Cardiac septum (tissue), 1 donor: ENCODE measurements at regions not wholly inside any gene's neighbourhood (a gene's known extent, or its start where the extent isn't known, plus 50 kb on each side); places are given as distances from the start of the nearest gene placed in this dataset.
A peak's percentile ranks its signal among the peaks of the same experiment; 100 is the strongest.

Source experiments
- DNase-seq: peaks from one replicate; pipeline ENCODE4 v3.0.0-alpha.2; 2020; ENCODE audit warnings: low spot score
- intact Hi-C: fragments of 100-400 bp; cut with DNase I; formaldehyde crosslinking; loops from one replicate; pipeline ENCODE4 v1.14.0; 2022
- donor health status: DM: no; HTN: no; CAD: no.

DNA sequence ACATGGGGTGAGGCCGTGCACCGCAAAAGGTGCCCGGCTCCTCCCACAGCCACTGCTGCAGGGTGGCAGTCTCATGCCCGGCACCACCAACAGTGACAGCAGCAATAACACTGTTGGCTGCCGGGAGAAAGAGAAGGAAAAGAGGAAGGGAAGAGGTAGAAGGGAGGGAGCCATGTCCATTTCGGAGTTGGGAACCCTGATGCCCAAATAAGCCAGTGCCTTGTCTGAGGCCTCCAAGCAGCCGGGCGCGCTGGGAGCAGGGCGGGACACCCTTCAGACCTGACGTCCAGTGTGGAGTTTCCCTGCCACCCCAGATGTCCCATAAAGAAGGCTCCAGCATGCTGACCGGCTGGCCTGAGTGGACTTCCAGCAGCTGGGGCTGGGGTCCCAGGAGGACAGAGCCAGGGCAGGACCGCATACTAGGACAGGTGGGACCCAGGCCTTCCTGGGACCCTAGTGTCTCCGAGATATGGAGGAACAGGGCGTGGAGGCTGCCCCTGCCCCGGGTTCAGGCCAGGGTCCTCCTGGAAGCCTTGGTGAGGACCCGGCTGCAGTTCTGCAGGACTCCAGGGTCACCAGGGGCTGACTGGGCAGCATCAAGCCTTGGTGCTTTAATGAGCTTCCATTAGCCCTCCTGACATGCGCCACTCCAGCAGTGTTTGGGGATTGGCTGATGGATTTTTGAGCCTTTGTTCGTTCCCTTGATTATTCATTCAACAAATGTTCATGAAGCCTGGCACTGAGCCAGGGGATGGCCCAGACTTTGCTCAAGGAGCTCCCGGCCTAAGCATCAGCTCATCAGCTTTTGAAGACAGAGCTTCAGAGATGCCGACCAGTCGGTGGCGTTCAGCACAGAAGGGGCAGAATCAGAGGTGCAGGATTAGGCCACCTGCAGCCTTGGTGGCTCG lies 223.6 kb upstream of the CIBAR2 start:
- intact Hi-C loops, result no loop called here
- no peak for DNase-seq

GRCh38 chr16:85337910-85338637 lies 225.8 kb upstream of the CIBAR2 start:
- intact Hi-C loops, result no loop called here
- DNase-seq, result no peak

GRCh38 chr16:85338638-85338982 lies 226.3 kb upstream of the CIBAR2 start:
- no peak for DNase-seq

GRCh38 chr16:85338989-85339685 lies 226.9 kb upstream of the CIBAR2 start:
- intact Hi-C loops, result no loop called here
- DNase-seq, result no peak

More at GRCh38 chr16:85338638-85338982, 226.3 kb upstream of the CIBAR2 start:
- intact Hi-C loops, result no loop called here

- no peak for DNase-seq
- intact Hi-C loops, result no loop called here
Measured at GRCh38 chr16:85341972-85342695, 229.9 kb upstream of the CIBAR2 start.

DNA sequence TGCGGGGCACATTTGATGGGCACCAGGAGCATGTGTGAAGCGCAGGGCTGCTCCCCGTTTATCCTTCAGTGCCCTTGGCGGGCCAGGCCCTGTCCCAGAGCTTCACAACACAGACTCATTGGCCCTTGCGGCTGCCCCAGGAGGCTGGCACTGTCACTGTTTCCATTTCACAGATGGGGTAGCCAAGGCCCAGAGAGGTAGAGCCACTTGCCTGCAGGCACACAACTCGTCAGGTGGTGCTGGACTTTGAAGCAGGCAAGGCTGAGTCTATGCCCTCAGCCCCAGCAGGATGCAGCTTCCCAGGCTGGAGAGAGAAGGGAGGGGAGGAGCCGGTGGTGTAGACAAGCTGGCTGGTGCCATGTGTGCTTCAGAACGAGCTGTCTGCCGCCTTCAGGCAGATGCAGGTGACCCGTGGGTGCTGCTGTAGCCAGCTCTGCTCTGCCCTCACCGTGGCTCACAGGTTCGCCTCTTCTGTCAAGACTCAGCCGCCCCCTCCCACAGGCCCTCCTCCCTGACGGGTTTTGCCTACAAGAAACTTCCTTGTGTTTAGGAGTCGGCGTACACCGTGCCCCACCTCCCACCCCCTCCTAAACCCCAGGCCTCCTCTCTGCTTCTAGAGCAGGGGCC lies 232.3 kb upstream of the CIBAR2 start:
- intact Hi-C loops, result no loop called here
- no peak for DNase-seq

GRCh38 chr16:85345129-85345639 lies 232.9 kb upstream of the CIBAR2 start:
- intact Hi-C loops, result no loop called here
- DNase-seq, result no peak

DNA sequence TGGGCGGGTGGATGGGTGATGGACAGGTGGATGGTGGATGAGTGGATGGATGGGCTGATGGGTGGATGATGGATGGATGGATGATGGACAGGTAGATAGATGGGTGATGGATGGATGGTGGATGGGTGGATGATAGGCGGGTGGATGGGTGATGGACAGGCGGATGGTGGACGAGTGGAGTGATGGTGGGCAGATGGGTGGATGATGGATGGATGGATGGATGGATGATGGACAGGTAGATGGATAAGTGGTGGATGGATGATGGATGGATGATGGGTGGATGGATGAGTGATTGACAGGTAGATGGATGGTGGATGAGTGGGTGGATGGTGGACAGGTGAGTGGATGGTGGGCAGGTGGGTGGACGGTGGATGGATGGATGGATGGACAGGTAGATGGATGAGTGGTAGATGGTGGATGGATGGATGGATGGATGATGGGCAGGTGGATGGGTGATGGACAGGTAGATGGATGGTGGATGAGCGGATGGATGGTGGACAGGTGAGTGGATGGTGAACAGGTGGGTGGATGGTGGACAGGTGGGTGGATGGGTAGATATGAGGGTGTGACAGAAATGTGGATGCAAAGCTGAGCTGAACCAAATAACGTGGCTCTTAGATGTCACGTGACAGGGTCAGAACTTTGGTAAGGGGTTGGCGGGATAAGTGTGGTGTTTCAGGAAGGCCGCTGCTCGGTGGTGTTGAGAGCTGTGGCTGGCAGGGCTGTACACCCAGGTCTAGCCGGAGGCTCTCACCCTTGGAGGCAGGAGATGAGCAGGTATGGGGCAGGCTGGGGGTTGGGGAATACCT lies 234.3 kb upstream of the CIBAR2 start:
- intact Hi-C loops, result no loop called here
- no peak for DNase-seq

DNA sequence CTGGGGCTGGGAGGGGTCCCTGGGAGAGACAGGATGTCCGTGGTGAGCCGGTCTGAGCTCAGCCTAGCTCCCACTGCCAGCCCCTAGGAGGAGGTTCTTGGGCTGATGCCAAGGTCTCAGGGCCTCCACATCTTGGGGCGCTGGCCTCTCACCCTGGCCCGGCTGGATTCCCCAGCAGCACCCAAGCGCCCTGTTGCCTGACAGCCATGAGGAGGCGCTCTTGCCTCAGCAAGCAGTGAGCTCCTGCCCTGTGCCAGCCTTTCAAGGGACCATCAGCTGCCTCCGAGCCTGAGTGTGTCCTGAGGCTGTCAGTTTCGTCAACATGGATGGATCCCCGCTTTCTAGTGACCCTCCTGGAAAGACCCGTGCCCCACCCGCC lies 234.9 kb upstream of the CIBAR2 start:
- DNase-seq, result no peak

DNA sequence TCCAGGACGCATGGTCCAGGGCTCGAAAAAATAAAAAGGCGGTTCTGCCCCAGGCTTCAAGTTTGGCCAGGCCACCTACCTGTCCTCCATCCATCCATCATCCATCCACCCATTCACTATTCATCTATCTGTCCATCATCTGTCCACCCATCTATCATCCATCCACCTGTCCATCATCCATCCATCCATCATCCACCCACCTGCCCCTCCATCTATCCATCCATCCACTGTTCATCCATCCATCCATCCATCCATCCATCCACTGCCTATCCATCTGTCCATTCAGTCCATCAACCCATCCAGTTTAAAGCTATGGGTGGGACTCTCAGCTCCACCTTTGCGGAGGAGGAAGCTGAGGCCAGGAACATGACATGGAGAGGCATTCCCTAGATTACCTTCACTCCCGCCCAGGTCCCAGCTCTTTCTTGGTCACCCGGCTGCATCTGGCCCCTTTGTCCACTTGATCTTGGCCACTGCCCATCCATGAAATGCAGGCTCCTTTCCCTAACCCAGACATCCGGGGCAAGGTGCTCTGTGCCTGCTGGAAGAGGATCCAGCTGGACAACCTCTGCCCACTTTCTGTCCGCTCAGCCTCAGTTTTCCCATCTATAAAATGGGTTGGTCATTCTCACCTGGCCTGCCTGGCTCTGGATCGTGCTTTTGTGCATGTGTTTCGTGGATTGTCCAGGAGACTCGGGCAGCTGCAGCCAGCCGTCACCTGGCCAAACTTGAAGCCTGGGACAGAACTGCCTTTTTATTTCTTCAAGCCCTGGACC lies 236.0 kb upstream of the CIBAR2 start:
- intact Hi-C loops, result no loop called here
- DNase-seq, result no peak

More for the DNA sequence above, 234.9 kb upstream of the CIBAR2 start:
- intact Hi-C loops, result no loop called here

DNA sequence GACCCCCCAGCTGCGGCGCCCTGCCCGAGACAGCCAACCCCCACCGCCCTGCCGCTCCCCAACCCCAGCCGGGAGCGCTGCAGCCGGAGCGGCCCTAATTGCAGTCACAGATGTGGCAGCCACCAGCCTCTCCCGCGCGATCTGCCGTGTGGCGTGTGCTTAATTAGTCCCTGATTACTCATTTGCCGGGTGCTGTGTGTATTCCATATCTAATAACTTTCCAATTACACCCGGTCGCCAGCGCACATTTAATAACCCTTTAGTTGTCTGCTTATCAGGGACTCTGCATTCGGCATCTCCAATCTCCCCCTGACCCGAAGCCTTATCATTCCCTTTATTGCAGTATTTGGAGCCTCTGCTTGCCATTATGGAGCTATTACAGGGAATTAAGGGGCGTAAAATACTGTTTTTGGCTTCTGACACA lies 236.7 kb upstream of the CIBAR2 start:
- intact Hi-C loops, result no loop called here

GRCh38 chr16:85349365-85350145 lies 237.3 kb upstream of the CIBAR2 start:
- intact Hi-C loops, result no loop called here
- DNase-seq, result no peak

More for the DNA sequence above, 236.7 kb upstream of the CIBAR2 start:
- DNase-seq, result no peak

- intact Hi-C loops, result no loop called here
- no peak for DNase-seq
Measured at GRCh38 chr16:85350146-85350728, 238.0 kb upstream of the CIBAR2 start.

GRCh38 chr16:85350973-85351372 lies 238.7 kb upstream of the CIBAR2 start:
- intact Hi-C loops, result no loop called here
- DNase-seq, result peak; percentile 93

DNA sequence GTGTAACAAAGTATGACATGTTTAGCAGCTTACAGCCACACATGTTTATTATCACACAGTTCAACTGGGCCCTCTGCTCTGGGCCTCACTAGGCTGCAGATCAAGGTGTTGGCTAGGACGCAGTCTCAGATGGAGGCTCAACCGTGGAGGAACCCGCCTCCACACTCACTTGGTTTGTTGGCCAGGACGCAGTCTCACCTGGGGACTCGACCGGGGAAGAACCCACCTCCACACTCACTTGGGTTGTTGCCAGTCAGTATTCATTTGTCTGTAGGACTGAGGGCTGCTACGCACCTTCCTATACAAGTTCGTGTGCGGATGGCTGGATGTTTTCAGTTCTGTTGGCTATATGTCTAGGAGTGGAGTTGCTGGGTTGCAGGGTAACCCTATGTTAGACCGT lies 240.7 kb upstream of the CIBAR2 start:
- DNase-seq, result no peak
- intact Hi-C loops, result no loop called here
